Fibroblast of skin of scalp (primary cell): ENCODE measurements at regions not wholly inside any gene's neighbourhood (a gene's known extent, or its start where the extent isn't known, plus 50 kb on each side); places are given as distances from the start of the nearest gene placed in this dataset.
"Not testable (repeated sequence)": the region's sequence is repeated elsewhere in the genome, so short reads cannot be mapped to it uniquely, and the experiment has no call there.

Source experiments
- DNase-seq: peaks from one replicate; pipeline ENCODE4 v3.0.0-alpha.2; 2013

- peak; percentile 97 for DNase-seq
Observed at GRCh38 chr4:13988353-13989305, 361.1 kb upstream of the BOD1L1 start.

GRCh38 chr4:13989501-13989900, 362.0 kb upstream of the BOD1L1 start:
- DNase-seq = peak; percentile 89

- DNase-seq = peak; percentile 21
Observed at GRCh38 chr4:13990596-13991589, 363.4 kb upstream of the BOD1L1 start.

- DNase-seq = no peak
Observed at GRCh38 chr4:13992041-13992440, 364.5 kb upstream of the BOD1L1 start.

GRCh38 chr4:13992975-13993520, 365.5 kb upstream of the BOD1L1 start:
- no peak for DNase-seq

- DNase-seq = no peak
Observed at GRCh38 chr4:13994016-13994415, 366.5 kb upstream of the BOD1L1 start.

- no peak for DNase-seq
Observed at GRCh38 chr4:13998850-13999445, 371.4 kb upstream of the BOD1L1 start.

GRCh38 chr4:14000091-14000814, 372.7 kb upstream of the BOD1L1 start:
- peak; percentile 36 for DNase-seq

GRCh38 chr4:14002331-14002730, 374.8 kb upstream of the BOD1L1 start:
- DNase-seq = not testable (repeated sequence)

- no peak for DNase-seq
Observed at GRCh38 chr4:14008494-14008893, 381.0 kb upstream of the BOD1L1 start.

- DNase-seq = no peak
Observed at GRCh38 chr4:14018191-14018853, 390.8 kb upstream of the BOD1L1 start.

- peak; percentile 54 for DNase-seq
Observed at GRCh38 chr4:14022456-14022855, 394.9 kb upstream of the BOD1L1 start.

GRCh38 chr4:14023036-14023435, 395.5 kb upstream of the BOD1L1 start:
- peak; percentile 12 for DNase-seq

- DNase-seq = no peak
Observed at GRCh38 chr4:14023896-14024295, 396.4 kb upstream of the BOD1L1 start.

- no peak for DNase-seq
Observed at GRCh38 chr4:14025111-14025510, 397.6 kb upstream of the BOD1L1 start.

GRCh38 chr4:14025891-14026290, 398.4 kb upstream of the BOD1L1 start:
- no peak for DNase-seq

GRCh38 chr4:14028862-14029261, 401.3 kb upstream of the BOD1L1 start:
- no peak for DNase-seq

GRCh38 chr4:14035076-14035475, 407.6 kb upstream of the BOD1L1 start:
- no peak for DNase-seq

GRCh38 chr4:14043203-14043602, 415.7 kb upstream of the BOD1L1 start:
- DNase-seq = no peak

GRCh38 chr4:14046642-14047041, 419.1 kb upstream of the BOD1L1 start:
- no peak for DNase-seq

GRCh38 chr4:14047840-14048239, 420.3 kb upstream of the BOD1L1 start:
- DNase-seq = no peak
